LNCaP clone FGC (cell line): ENCODE measurements at regions not wholly inside any gene's neighbourhood (a gene's known extent, or its start where the extent isn't known, plus 50 kb on each side); places are given as distances from the start of the nearest gene placed in this dataset.

ENCODE experiments used
- DNase-seq: peaks from one replicate; pipeline ENCODE4 v3.0.0-alpha.2; 2011; ENCODE audit warnings: low read depth
- H3K4me3 ChIP-seq: 2 replicates; pipeline ENCODE4 v1.5.1; 2011; ENCODE audit warnings: mild to moderate bottlenecking, low read depth, low read length, control low read depth
- CTCF ChIP-seq: IDR thresholded peaks from 2 replicates; pipeline ENCODE4 v1.5.1; 2012; ENCODE audit warnings: mild to moderate bottlenecking; ENCODE audit not compliant: control insufficient read depth, insufficient read depth; ENCODE audit errors: extremely low read depth

- no peak overlapping the region for H3K4me3 ChIP-seq
- DNase-seq, result no peak
- TF ChIP-seq CTCF, result no peak
Measured at GRCh38 chr11:112499153-112499880, 238.7 kb upstream of the PLET1 start.

DNA sequence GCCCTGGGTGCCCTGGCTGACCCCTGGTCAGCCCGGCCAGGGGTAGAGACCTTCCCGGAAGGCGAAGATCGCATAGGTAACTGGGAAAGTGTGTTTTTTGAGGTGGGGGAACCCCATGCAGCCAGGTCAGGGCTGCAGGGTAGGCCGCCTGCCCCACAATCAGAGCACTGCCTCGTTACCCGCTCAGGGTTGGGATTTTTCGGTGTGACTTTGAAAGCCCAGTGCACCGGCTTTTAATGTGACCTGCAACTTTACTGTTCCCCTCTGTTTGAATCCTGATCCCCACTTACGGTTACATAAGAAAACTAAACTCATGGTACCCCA is 239.2 kb upstream of the PLET1 start:
- no peak for TF ChIP-seq CTCF
- no peak for DNase-seq
- no peak overlapping the region for H3K4me3 ChIP-seq

DNA sequence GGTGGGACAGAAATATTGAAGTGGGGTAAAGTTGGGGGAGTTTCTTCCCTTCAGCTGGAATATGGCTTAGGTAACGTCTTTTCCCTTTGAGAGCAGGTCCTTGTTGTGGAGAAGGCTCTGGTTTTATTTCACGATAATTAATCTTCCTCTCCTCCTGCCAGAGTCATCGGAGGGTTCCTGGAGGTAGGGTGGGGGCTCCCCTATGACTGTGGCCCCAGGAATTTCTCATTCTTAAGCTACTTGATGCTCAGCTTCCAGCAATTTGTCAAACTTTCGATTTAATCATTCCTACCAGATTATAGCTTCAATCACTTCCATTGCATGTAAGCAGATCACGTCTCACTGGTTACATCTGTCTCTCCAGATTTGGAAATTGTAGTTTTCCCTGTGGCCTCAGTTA is 242.8 kb upstream of the PLET1 start:
- no peak overlapping the region for H3K4me3 ChIP-seq
- DNase-seq, result no peak
- TF ChIP-seq CTCF, result no peak

DNA sequence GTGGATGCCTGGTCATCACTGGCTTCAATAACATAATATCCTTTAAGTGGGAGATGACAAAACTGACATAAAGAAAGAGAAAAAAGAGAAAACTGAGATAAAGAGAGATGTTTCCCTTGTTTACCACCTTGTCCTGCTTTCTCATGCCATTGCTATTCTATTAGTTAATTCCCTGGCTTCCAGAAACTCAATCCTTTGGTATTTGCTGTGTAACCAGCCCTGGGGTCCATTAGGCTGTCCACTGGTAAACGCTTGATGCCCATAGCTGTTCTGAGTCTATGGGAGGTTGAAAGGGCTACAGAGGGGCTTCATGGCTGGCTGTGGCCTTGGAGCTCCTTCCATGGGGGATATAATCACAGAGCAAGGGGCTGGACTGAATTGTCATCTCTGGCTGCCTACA is 243.4 kb upstream of the PLET1 start:
- H3K4me3 ChIP-seq, result no peak overlapping the region
- TF ChIP-seq CTCF, result no peak
- no peak for DNase-seq

GRCh38 chr11:112506852-112507251 is 246.2 kb upstream of the PLET1 start:
- no peak for DNase-seq
- TF ChIP-seq CTCF, result no peak
- no peak overlapping the region for H3K4me3 ChIP-seq

- no peak for TF ChIP-seq CTCF
- no peak for DNase-seq
- H3K4me3 ChIP-seq, result no peak overlapping the region
Measured at GRCh38 chr11:112507281-112507680, 246.6 kb upstream of the PLET1 start.

GRCh38 chr11:112508750-112509149 is 248.1 kb upstream of the PLET1 start:
- DNase-seq, result no peak
- no peak overlapping the region for H3K4me3 ChIP-seq
- no peak for TF ChIP-seq CTCF
